ENCODE measurements at regions not wholly inside any gene's neighbourhood (a gene's known extent, or its start where the extent isn't known, plus 50 kb on each side); places are given as distances from the start of the nearest gene placed in this dataset.

GRCh38 chr4:43348591-43348990, 456.1 kb downstream of the GRXCR1 start:
- Histone ChIP-seq H3K36me3 (no peaks in the 10 kb centered on the region), H3K4me3 (replicated peaks in 1 of 3) (no peak overlapping the region), H3K9me3 (no peaks in the 10 kb centered on the region), H3K4me1 (no peaks in the 10 kb centered on the region), H3K27me3 (no peaks in the 10 kb centered on the region), H3K27ac (no peak overlapping the region)
- no peak for TF ChIP-seq POLR2A (IDR thresholded peaks at IDR 0.05)
- no peak for TF ChIP-seq CTCF (IDR thresholded peaks at IDR 0.05)
- no peak for DNase-seq
- WGBS, 2 donors = 91 to 92% methylated on average over 2 of the region's 2 CpGs
- intact Hi-C loops (cut with DNase I) = no loop called here

GRCh38 chr4:43351970-43352806, 459.7 kb downstream of the GRXCR1 start:
- no peak overlapping the region for H3K27ac ChIP-seq
- no peaks in the 10 kb centered on the region for H3K27me3 ChIP-seq
- no peak overlapping the region for H3K4me3 ChIP-seq (replicated peaks in 1 of 3)
- 0% methylated on average over 1 of the region's 1 CpG for WGBS, 2 donors
- no peak for DNase-seq
- intact Hi-C loops (cut with DNase I) = no loop called here
- H3K9me3 ChIP-seq = no peaks in the 10 kb centered on the region
- H3K4me1 ChIP-seq = no peaks in the 10 kb centered on the region
- no peak for TF ChIP-seq CTCF (IDR thresholded peaks at IDR 0.05)
- TF ChIP-seq POLR2A (IDR thresholded peaks at IDR 0.05) = no peak
- no peaks in the 10 kb centered on the region for H3K36me3 ChIP-seq

- H3K36me3 ChIP-seq = no peaks in the 10 kb centered on the region
- WGBS, 2 donors = 48 to 63% methylated on average over 3 of the region's 3 CpGs
- intact Hi-C loops (cut with DNase I) = no loop called here
- TF ChIP-seq CTCF (IDR thresholded peaks at IDR 0.05) (no peak), POLR2A (IDR thresholded peaks at IDR 0.05) (no peak)
- no peak overlapping the region for H3K27ac ChIP-seq
- DNase-seq = no peak
- no peak overlapping the region for H3K4me3 ChIP-seq (replicated peaks in 1 of 3)
- no peaks in the 10 kb centered on the region for H3K4me1 ChIP-seq
- H3K9me3 ChIP-seq = no peaks in the 10 kb centered on the region
- no peaks in the 10 kb centered on the region for H3K27me3 ChIP-seq
Observed at GRCh38 chr4:43352859-43353258, 460.3 kb downstream of the GRXCR1 start.

GRCh38 chr4:43353552-43353951, 461.0 kb downstream of the GRXCR1 start:
- H3K36me3 ChIP-seq = no peaks in the 10 kb centered on the region
- intact Hi-C loops (cut with DNase I) = no loop called here
- DNase-seq = no peak
- H3K4me1 ChIP-seq = no peaks in the 10 kb centered on the region
- no peaks in the 10 kb centered on the region for H3K9me3 ChIP-seq
- TF ChIP-seq POLR2A (IDR thresholded peaks at IDR 0.05) (no peak), CTCF (IDR thresholded peaks at IDR 0.05) (no peak)
- no peak overlapping the region for H3K27ac ChIP-seq
- no peak overlapping the region for H3K4me3 ChIP-seq (replicated peaks in 1 of 3)
- H3K27me3 ChIP-seq = no peaks in the 10 kb centered on the region
- WGBS, 2 donors = 68 to 71% methylated on average over 1 of the region's 1 CpG

- Histone ChIP-seq H3K4me1 (no peaks in the 10 kb centered on the region), H3K4me3 (replicated peaks in 1 of 3) (no peak overlapping the region), H3K27ac (no peak overlapping the region), H3K36me3 (no peaks in the 10 kb centered on the region), H3K9me3 (no peaks in the 10 kb centered on the region), H3K27me3 (no peaks in the 10 kb centered on the region)
- intact Hi-C loops (cut with DNase I) = no loop called here
- TF ChIP-seq POLR2A (IDR thresholded peaks at IDR 0.05) (no peak), CTCF (IDR thresholded peaks at IDR 0.05) (no peak)
- WGBS, 2 donors = 77 to 80% methylated on average over 3 of the region's 3 CpGs
- no peak for DNase-seq
Observed at GRCh38 chr4:43356786-43357185, 464.3 kb downstream of the GRXCR1 start.
